ENCODE measurements at regions not wholly inside any gene's neighbourhood (a gene's known extent, or its start where the extent isn't known, plus 50 kb on each side); places are given as distances from the start of the nearest gene placed in this dataset.

GRCh38 chr2:156896294-156896693 is 361.2 kb upstream of the GALNT5 start:
- TF ChIP-seq, protein P1, sequence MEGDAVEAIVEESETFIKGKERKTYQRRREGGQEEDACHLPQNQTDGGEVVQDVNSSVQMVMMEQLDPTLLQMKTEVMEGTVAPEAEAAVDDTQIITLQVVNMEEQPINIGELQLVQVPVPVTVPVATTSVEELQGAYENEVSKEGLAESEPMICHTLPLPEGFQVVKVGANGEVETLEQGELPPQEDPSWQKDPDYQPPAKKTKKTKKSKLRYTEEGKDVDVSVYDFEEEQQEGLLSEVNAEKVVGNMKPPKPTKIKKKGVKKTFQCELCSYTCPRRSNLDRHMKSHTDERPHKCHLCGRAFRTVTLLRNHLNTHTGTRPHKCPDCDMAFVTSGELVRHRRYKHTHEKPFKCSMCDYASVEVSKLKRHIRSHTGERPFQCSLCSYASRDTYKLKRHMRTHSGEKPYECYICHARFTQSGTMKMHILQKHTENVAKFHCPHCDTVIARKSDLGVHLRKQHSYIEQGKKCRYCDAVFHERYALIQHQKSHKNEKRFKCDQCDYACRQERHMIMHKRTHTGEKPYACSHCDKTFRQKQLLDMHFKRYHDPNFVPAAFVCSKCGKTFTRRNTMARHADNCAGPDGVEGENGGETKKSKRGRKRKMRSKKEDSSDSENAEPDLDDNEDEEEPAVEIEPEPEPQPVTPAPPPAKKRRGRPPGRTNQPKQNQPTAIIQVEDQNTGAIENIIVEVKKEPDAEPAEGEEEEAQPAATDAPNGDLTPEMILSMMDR (IDR thresholded peaks at IDR 0.05), result no peak
- TF ChIP-seq POLR2A (IDR thresholded peaks at IDR 0.05), result no peak

All from testis (tissue), 2 donors.